ENCODE measurements at regions not wholly inside any gene's neighbourhood (a gene's known extent, or its start where the extent isn't known, plus 50 kb on each side); places are given as distances from the start of the nearest gene placed in this dataset.

DNA sequence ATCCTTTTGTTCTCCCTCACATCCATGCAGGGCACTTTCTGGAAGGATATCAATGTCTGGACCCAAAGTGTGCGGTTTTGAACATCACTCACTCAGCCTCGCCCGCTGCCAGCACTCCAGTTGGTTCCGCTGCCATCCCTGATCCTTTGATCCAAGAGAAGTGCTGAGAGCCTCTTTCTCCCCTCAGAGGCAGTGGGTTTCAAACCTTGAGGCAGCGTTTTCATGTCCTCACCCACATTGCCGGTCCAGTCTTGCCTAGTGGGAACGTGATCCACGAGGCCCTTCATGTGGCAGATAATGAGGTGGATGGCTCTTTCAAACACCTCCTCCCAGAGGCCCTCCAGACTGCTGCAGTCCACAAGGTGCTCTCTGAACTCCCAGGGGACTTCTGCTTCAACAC lies 122.2 kb downstream of the ACTL8 start:
- no peak for DNase-seq (ENCODE audit: low read depth)

DNA sequence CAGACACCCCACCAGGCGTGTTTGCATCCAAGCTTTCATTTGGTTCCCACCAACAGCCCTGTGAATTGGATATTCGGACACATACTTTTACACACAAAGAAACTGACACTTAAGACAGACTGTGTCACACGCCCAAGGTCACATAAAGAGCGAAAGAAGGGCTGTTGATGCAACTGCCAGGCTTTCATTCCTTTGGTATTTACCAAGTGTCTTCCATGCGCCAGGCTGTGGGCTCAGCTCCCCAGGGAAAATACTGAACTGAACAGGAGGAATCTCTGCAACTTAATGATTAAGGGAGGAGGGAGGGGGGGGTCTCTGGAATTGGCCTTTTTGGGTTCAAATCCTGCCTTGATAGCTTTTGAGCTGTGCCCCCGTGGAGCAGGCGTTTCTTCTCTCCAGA lies 122.8 kb downstream of the ACTL8 start:
- peak; percentile 33 for DNase-seq (ENCODE audit: low read depth)

DNA sequence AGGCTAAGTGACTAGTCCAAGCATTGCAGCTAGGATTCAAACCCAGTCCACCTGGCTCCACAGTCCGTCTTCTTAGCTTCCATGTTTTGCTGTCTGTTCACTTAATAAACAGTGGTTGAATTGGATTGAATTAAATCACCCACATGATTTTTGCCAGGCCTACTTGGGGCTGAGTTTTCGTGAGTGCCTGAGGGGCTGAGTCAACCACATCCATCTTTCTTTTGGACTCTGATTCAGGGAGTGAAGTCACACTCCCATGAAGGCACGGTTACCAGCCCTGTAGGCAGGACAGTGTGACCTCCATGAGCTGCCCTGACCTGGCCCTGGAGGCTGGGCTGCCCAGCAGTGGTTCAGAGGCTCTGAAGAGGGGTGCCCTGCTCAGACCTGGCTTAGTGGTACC lies 123.7 kb downstream of the ACTL8 start:
- peak; percentile 76 for DNase-seq (ENCODE audit: low read depth)

- DNase-seq (ENCODE audit: low read depth) = no peak
Observed at GRCh38 chr1:17880449-17880848, 125.3 kb downstream of the ACTL8 start.

DNA sequence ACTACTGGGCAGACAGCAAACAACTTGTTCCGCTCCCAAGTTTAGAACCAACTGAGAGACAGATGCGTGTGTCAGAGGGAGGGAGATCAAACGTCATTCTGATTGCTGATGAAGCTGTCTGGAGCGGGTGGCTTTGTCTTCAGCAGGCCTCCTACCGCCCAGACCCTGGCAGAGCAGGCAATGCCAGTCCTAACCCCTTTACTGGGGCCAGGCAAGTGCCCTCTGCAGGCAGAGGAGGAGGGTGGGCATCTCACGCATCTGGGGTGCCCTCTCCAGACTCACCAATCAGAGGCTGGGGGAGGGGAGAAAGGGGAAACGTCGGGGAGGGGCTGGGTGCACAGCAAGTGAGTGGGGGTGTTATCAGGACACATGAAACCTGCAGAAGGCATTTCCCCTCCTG lies 126.6 kb downstream of the ACTL8 start:
- DNase-seq (ENCODE audit: low read depth) = no peak

DNA sequence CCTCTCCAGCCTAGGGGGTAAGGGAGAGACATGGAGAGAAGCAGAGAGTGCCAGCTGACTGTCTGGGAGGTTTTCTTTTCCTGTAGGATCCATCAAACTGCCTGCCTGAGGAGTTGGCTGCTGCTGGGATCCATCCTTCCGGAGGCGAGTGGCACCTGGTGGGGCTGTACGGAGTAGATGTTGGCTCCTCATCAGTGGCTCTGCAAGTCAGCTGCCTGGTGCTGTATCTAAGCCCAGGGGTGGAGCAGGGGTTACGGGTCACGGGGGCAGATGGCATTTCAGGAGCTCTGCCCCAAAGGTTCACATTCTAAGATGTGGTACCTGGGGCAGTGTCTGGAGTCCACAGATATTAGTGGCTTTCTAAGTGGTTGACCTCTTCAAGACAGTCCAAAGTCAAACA lies 128.0 kb downstream of the ACTL8 start:
- no peak for DNase-seq (ENCODE audit: low read depth)

DNA sequence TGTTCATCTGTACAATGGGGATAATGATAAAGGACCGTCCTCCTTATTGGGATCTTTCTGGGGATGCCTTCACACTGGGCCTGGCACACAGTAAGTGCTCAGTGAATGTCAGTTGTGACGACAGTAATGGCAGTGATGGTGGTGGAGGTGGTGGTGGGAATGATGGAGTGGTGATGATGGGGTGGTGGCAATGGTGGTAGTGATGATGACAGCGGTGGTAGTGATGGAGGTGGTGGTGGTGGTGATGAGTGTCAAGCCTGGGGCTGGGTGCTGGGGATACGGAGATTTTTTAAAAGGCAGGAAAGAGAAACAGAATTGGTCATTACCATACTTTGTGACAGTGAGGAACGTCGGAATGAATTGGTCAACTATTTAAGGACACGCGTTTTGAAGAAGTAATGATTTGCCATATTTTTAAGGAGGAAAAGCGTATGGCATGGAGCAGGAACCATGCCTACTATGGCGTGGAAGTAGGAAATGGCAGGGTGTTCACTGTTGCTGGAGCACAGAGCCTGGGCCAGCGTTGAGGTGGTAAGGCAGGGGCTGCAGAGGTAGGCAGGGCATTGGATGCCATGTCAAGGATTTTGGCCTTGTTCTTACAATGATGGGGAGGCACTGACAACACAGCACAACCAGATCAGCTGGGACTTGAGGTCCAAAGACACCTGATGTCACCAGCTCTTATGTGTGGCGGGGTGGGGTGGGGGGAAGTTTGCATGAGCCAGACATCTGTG lies 128.7 kb downstream of the ACTL8 start:
- DNase-seq (ENCODE audit: low read depth) = no peak

GRCh38 chr1:17885663-17886320 lies 130.7 kb downstream of the ACTL8 start:
- DNase-seq (ENCODE audit: low read depth) = no peak

DNA sequence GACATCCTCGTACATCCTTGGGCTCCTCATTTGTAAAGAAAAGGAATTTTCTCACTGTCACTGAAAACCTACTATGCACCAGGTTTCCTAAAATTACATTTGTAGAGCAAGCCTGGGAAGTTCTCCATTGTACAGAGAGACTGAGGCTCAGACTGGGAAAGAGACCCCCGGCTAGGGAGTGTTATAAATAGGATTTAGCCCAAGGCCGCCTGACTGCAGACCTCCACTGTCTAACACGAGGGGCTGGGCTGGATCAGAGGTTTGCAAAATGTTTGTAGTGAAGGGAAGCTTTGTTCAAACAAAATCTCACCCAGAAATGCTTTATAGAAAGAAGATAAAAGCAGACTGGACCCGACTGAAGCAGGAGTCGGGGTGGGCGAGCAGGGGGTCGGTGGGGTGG lies 131.3 kb downstream of the ACTL8 start:
- DNase-seq (ENCODE audit: low read depth) = no peak

GRCh38 chr1:17886838-17887441 lies 131.8 kb downstream of the ACTL8 start:
- no peak for DNase-seq (ENCODE audit: low read depth)

DNA sequence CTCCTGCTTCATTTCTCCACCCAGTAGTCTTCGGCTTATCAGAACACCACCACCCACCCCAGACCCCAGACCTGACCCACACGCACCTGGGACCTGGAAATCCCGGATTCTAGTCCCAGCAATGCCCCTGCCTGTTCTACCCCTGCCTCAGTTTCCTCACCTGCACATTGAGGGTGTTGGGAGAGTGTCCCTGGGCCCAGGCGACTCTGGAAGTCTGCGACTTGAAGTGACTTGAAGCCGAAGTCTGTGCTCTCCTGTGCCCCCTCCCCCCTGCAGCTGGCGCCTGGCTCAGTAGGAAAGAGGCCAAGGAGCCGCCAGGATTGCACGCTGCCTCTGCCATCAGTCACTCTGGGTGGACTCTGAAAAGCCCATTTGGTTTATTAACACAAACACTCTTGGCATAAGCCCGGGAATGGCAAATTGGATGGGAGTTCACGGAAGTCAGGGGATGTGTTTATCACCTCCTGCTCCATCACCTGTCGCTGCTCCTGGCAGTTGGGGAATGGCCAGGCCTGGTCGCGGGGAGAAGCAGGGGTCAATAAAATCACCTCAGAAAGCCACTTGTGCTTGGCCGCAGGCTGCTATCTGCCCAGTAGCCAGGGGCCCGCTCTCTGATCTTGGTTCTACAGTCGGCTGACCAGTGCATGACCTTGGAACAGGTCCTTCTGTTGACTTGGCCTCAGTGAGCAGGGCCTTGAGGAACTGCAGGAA lies 132.7 kb downstream of the ACTL8 start:
- no peak for DNase-seq (ENCODE audit: low read depth)

DNA sequence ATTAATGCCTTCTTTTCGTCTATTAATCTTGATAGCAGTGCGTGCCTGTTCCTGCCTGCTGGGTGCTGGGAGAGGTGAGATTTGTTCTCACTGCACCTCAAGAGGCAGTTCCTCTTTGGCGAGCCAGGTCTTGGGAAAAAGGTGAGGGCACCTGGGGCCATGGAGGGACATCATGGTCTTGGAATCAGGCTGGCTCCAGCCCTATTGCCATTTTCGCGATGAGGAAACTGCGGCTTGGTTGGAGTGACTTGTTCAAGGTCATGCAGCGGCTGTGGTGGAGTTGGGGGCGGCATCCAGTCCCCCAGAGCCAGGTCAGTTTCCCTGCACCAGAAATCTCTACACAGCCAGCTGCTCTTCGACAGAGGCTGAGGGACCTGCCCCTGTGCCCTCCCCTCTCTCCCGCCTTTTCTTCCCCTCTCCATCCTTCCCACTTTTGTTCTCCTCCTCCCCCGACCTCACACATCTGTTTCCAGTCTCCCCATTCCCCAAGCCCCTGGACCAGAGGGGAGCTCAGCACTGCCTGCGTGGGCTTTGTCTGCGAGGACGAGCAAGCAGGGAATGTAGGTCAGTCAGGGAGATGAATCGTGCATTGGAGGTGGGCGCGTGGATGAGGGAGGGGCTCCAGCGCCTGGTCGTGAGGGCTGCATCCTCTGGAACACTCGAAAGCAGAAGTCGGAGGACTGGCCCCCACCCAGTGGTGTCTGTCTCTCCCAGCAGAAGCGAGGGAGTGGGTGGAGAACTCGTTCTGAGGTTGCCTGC lies 135.1 kb downstream of the ACTL8 start:
- DNase-seq (ENCODE audit: low read depth) = no peak

GRCh38 chr1:17890815-17891191 lies 135.7 kb downstream of the ACTL8 start:
- DNase-seq (ENCODE audit: low read depth) = no peak

DNA sequence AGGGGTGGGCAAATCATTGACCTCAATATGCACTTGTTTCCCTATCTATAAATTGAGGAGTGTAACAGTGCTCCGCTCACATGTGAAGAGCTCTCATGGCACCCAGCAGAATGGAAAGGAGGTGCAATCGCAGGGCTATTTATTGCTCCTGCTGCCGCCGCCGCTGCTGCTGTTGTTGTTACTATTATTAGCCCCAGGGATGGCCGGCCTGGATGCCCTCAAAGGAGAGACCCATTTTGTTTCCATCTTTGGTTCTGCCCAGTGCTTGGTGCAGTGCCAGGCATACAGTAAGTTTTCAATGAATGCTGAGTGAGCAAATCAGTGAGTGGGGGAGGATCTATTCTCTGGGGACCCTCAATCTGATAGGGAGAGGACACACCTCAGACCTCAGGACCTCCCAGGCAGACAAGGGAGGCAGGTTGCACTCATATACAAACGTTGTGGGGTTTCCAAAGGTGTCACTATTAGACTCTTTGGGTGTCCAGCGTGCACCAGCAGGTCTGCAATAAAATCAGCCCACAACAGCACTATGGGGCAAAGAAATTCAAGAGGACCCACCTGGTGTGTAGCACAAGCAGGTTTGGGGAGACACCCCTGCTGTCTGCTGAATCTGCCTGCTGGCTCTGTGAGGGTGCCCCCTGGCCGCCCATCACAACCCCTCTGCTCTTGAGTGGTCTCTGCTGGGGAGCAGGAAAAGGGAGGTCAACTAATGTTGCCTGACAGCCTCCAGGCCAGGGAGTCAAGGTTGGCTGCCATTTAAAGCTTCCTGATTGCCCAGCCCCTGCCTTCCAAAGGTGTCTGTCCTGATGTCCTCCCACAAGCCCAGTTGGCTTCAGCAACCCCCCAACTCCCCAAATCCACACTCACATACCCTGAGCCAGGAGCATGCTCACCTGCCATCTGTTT lies 136.3 kb downstream of the ACTL8 start:
- no peak for DNase-seq (ENCODE audit: low read depth)

DNA sequence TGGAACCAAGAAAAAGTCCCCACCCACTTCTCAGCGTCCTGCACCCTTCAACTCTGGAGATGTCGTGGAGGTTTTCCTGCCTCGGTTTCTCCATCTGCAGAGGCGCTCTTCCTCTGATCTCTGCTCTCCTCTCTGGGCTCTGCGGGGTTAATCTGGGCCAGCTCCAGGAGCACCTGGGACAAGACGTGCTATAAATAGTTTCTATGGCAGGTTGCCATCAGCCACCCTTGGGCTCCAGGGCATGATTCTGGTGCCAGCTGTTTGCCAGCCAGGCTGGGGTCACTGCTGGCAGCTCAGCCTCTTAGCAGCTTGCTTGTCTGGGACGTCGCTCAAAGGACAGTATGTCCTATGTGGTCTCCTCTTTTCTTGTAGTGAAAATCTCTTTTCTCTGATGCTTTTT lies 137.1 kb downstream of the ACTL8 start:
- no peak for DNase-seq (ENCODE audit: low read depth)

GRCh38 chr1:17892851-17893250 lies 137.7 kb downstream of the ACTL8 start:
- no peak for DNase-seq (ENCODE audit: low read depth)

DNA sequence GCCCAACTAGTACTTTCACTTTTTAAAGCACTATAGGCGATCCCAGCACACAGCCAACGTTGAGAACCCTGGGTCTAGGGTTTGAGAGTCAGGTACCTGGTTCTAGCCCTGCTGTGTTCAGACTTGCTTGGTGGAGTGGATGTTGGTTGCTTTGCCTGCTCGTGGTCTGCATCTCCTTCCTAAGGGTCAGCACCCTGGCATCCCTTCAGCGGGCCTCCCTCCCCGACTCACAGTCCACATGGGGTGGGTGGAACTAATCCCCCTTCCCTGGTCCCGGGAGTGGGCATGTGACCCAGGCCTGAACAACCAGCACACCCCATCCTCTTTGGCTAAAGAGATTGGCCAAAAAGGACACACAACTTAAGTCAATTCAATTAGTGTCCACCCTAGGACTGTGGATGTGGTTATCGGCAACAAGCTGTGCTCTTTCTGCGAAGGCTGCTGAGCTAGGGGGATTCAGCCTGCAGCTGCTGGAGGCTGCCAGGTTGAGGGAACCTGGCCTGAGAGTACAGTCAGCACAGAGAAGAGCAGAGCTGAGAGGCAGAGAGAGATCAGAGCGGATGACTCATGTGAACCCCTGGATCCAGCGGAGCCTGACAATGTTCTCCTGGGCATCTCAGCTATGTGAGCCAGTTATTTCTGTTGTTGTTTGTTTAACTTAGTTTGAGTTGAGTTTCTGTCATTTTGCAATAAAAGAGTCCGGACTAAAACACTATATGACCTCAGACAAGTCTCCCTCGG lies 138.9 kb downstream of the ACTL8 start:
- DNase-seq (ENCODE audit: low read depth) = no peak

GRCh38 chr1:17895401-17895800 lies 140.3 kb downstream of the ACTL8 start:
- no peak for DNase-seq (ENCODE audit: low read depth)

DNA sequence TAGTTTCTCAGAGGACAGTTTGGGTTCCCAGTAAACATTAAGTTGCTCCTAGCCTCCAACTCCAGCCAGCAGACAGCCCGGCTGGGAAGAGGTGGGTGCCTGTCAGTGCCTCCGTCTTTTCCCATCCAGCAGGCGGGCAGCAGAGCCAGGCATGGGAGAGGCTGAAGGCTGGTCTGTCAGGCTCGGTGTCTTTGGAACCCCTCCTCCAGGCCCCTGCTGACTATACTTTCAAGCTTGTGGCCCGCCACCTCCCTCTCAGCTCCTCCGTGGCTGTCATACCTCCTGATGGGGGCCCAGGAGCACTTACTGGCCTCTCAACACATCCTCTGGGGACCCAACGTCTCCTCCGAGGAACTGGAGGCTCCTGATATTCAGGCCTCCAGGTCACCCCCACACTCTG lies 140.9 kb downstream of the ACTL8 start:
- DNase-seq (ENCODE audit: low read depth) = no peak

DNA sequence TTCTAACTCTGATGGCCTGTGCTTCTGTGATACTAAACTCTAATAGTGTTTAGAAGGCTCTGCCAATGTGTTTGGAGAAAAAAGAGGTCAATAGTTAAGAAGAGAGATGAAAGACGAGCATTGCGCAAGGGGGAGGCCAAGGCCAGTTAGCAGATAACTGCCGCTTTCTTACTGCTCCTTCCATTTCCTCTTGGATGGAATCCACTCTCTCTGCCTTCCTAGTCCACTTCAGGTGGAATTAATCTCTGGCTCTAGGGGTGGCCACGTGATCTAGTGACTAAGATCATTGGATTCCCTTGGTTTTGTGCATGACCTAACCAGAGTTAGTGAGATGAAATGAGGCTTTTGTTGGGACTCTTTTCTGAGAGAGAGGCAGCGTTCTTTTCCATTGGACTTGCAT lies 148.3 kb downstream of the ACTL8 start:
- no peak for DNase-seq (ENCODE audit: low read depth)

Data from GM04504 (cell line).